H1 (cell line): ENCODE measurements at regions not wholly inside any gene's neighbourhood (a gene's known extent, or its start where the extent isn't known, plus 50 kb on each side); places are given as distances from the start of the nearest gene placed in this dataset.

Source experiments
- EP300 ChIP-seq, 2 experiments: IDR thresholded peaks; 1 replicate in 1 of 2; 2 replicates in 1 of 2; pipeline ENCODE4 v1.6.1; 2011 to 2012; ENCODE audit warnings: low read depth in 2 of 2, low read length in 2 of 2, mild to moderate bottlenecking in 2 of 2, borderline replicate concordance in 1 of 2, inconsistent platforms in 1 of 2, moderate library complexity in 1 of 2
- EZH2 ChIP-seq: fragments of 200-600 bp; sonication (generic); IDR thresholded peaks from 2 replicates; pipeline ENCODE4 v1.7.1; 2012; ENCODE audit warnings: low read depth, mild to moderate bottlenecking, moderate library complexity, low read length, inconsistent platforms; ENCODE audit not compliant: severe bottlenecking
- KDM5A ChIP-seq: fragments of 200-600 bp; IDR thresholded peaks from 2 replicates; pipeline ENCODE4 v1.7.1; 2012; ENCODE audit warnings: mild to moderate bottlenecking, low read length, inconsistent platforms, mixed read lengths
- RAD21 ChIP-seq, 2 experiments: IDR thresholded peaks in 1 of 2; conservative IDR thresholded peaks in 1 of 2; 2 replicates each; pipeline ENCODE4 v1.6.1; 2011; ENCODE audit warnings: low read depth in 2 of 2, low read length in 2 of 2, improper control_type of control experiment in 1 of 2, inconsistent platforms in 1 of 2, mild to moderate bottlenecking in 1 of 2, moderate library complexity in 1 of 2
- ZNF274 ChIP-seq: IDR thresholded peaks from 2 replicates; pipeline ENCODE4 v1.7.0; 2012; ENCODE audit warnings: low read length, borderline replicate concordance; ENCODE audit errors: extremely low read depth
- TF ChIP-seq, protein P1 (sequence below), 3 experiments: IDR thresholded peaks; 1 replicate in 2 of 3; 2 replicates in 1 of 3; pipeline versions ENCODE4 v1.5.1 to v1.6.1; 2011; ENCODE audit warnings: low read length in 3 of 3, mild to moderate bottlenecking in 3 of 3, inconsistent platforms in 2 of 3, low read depth in 1 of 3, moderate library complexity in 1 of 3; ENCODE audit not compliant: insufficient read depth in 1 of 3; ENCODE audit errors: control extremely low read depth in 1 of 3
- TF ChIP-seq, protein P2 (sequence below): IDR thresholded peaks from 2 replicates; pipeline ENCODE4 v1.6.1; 2011; ENCODE audit warnings: low read depth, mild to moderate bottlenecking, low read length; ENCODE audit not compliant: insufficient read depth

- no peak for TF ChIP-seq ZNF274
- TF ChIP-seq, protein P1, sequence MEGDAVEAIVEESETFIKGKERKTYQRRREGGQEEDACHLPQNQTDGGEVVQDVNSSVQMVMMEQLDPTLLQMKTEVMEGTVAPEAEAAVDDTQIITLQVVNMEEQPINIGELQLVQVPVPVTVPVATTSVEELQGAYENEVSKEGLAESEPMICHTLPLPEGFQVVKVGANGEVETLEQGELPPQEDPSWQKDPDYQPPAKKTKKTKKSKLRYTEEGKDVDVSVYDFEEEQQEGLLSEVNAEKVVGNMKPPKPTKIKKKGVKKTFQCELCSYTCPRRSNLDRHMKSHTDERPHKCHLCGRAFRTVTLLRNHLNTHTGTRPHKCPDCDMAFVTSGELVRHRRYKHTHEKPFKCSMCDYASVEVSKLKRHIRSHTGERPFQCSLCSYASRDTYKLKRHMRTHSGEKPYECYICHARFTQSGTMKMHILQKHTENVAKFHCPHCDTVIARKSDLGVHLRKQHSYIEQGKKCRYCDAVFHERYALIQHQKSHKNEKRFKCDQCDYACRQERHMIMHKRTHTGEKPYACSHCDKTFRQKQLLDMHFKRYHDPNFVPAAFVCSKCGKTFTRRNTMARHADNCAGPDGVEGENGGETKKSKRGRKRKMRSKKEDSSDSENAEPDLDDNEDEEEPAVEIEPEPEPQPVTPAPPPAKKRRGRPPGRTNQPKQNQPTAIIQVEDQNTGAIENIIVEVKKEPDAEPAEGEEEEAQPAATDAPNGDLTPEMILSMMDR (IDR thresholded peaks at IDR 0.05; ENCODE audit: control extremely low read depth in 1 of 3, insufficient read depth in 1 of 3, low read depth in 1 of 3, low read length in 3 of 3), result no peak
- TF ChIP-seq KDM5A, result no peak
- no peak for TF ChIP-seq EP300 (IDR thresholded peaks at IDR 0.05; ENCODE audit: borderline replicate concordance in 1 of 2, low read depth in 2 of 2, low read length in 2 of 2)
- TF ChIP-seq EZH2, result no peak
- TF ChIP-seq, protein P2, sequence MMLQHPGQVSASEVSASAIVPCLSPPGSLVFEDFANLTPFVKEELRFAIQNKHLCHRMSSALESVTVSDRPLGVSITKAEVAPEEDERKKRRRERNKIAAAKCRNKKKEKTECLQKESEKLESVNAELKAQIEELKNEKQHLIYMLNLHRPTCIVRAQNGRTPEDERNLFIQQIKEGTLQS, result no peak
- TF ChIP-seq RAD21 (IDR thresholded peaks at IDR 0.05 in 1 of 2, conservative IDR thresholded peaks at IDR 0.05 in 1 of 2; ENCODE audit: low read depth in 2 of 2, low read length in 2 of 2), result no peak
Measured at GRCh38 chr2:67057901-67058703, 339.0 kb upstream of the ETAA1 start.
